ENCODE measurements at regions not wholly inside any gene's neighbourhood (a gene's known extent, or its start where the extent isn't known, plus 50 kb on each side); places are given as distances from the start of the nearest gene placed in this dataset.

DNA sequence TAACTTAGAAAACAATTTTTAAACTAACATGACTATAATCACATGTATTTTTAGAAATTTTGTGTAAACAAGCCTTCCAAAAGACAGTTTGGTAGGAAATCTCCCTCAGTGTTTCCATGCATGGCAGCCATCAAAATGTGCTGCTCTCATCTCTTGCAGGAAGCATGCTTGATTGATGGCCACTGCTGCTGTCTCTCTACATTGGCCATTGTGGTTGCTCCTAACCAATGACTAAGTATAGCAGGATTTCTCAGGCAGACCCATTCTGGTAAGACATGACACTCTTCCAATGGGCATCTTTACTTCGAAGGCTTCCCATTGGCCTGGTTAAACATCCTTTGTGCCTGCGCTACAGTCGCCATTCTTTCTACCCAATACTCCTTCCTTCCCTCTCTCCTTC, 78.9 kb upstream of the GUCY1A1 start:
- TF ChIP-seq POLR2AphosphoS5 (IDR thresholded peaks at IDR 0.05; ENCODE audit: low read depth): no peak
- TF ChIP-seq SPI1 (IDR thresholded peaks at IDR 0.05; ENCODE audit: borderline replicate concordance, low read depth): no peak
- TF ChIP-seq, protein P1, sequence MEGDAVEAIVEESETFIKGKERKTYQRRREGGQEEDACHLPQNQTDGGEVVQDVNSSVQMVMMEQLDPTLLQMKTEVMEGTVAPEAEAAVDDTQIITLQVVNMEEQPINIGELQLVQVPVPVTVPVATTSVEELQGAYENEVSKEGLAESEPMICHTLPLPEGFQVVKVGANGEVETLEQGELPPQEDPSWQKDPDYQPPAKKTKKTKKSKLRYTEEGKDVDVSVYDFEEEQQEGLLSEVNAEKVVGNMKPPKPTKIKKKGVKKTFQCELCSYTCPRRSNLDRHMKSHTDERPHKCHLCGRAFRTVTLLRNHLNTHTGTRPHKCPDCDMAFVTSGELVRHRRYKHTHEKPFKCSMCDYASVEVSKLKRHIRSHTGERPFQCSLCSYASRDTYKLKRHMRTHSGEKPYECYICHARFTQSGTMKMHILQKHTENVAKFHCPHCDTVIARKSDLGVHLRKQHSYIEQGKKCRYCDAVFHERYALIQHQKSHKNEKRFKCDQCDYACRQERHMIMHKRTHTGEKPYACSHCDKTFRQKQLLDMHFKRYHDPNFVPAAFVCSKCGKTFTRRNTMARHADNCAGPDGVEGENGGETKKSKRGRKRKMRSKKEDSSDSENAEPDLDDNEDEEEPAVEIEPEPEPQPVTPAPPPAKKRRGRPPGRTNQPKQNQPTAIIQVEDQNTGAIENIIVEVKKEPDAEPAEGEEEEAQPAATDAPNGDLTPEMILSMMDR (IDR thresholded peaks at IDR 0.05; ENCODE audit: insufficient read depth, low read length): no peak
- TF ChIP-seq, protein P2, sequence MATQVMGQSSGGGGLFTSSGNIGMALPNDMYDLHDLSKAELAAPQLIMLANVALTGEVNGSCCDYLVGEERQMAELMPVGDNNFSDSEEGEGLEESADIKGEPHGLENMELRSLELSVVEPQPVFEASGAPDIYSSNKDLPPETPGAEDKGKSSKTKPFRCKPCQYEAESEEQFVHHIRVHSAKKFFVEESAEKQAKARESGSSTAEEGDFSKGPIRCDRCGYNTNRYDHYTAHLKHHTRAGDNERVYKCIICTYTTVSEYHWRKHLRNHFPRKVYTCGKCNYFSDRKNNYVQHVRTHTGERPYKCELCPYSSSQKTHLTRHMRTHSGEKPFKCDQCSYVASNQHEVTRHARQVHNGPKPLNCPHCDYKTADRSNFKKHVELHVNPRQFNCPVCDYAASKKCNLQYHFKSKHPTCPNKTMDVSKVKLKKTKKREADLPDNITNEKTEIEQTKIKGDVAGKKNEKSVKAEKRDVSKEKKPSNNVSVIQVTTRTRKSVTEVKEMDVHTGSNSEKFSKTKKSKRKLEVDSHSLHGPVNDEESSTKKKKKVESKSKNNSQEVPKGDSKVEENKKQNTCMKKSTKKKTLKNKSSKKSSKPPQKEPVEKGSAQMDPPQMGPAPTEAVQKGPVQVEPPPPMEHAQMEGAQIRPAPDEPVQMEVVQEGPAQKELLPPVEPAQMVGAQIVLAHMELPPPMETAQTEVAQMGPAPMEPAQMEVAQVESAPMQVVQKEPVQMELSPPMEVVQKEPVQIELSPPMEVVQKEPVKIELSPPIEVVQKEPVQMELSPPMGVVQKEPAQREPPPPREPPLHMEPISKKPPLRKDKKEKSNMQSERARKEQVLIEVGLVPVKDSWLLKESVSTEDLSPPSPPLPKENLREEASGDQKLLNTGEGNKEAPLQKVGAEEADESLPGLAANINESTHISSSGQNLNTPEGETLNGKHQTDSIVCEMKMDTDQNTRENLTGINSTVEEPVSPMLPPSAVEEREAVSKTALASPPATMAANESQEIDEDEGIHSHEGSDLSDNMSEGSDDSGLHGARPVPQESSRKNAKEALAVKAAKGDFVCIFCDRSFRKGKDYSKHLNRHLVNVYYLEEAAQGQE (IDR thresholded peaks at IDR 0.05; ENCODE audit: insufficient replicate concordance, low read depth): no peak
